GM18519 (cell line): ENCODE measurements at regions not wholly inside any gene's neighbourhood (a gene's known extent, or its start where the extent isn't known, plus 50 kb on each side); places are given as distances from the start of the nearest gene placed in this dataset.
A peak's percentile ranks its signal among the peaks of the same experiment; 100 is the strongest.
"Not testable (repeated sequence)": the region's sequence is repeated elsewhere in the genome, so short reads cannot be mapped to it uniquely, and the experiment has no call there.

Experiments
- ATAC-seq: cut with Tn5 transposase; IDR thresholded peaks from one replicate; pipeline ENCODE4 v1.9.1; 2021; ENCODE audit warnings: mild to moderate bottlenecking, moderate library complexity; ENCODE audit not compliant: unreplicated experiment, low FRiP score

GRCh38 chr3:87796843-87797185, 262.0 kb downstream of the CGGBP1 start:
- ATAC-seq: no peak

GRCh38 chr3:87796137-87796842, 262.5 kb downstream of the CGGBP1 start:
- ATAC-seq: no peak

GRCh38 chr3:87795701-87796100, 263.1 kb downstream of the CGGBP1 start:
- ATAC-seq: no peak

- ATAC-seq: no peak
Measured at GRCh38 chr3:87793337-87793877, 265.4 kb downstream of the CGGBP1 start.

- ATAC-seq: no peak
Measured at GRCh38 chr3:87792534-87793336, 266.1 kb downstream of the CGGBP1 start, which contains the start of gene HTR1F. Gene HTR1F (plus strand): TSS chr3:87792706.

- ATAC-seq: no peak
Measured at GRCh38 chr3:87792198-87792533, 266.6 kb downstream of the CGGBP1 start.

GRCh38 chr3:87791248-87792027, 267.4 kb downstream of the CGGBP1 start:
- no peak for ATAC-seq

GRCh38 chr3:87789049-87789448, 269.8 kb downstream of the CGGBP1 start:
- ATAC-seq: not testable (repeated sequence)

GRCh38 chr3:87788516-87788915, 270.3 kb downstream of the CGGBP1 start:
- no peak for ATAC-seq

GRCh38 chr3:87780811-87781210, 278.0 kb downstream of the CGGBP1 start:
- ATAC-seq: no peak

GRCh38 chr3:87778876-87779275, 279.9 kb downstream of the CGGBP1 start:
- ATAC-seq: no peak

GRCh38 chr3:87771337-87772192, 287.2 kb downstream of the CGGBP1 start:
- ATAC-seq: peak; percentile 98

GRCh38 chr3:87766721-87767120, 292.1 kb downstream of the CGGBP1 start:
- ATAC-seq: no peak

GRCh38 chr3:87765256-87765655, 293.5 kb downstream of the CGGBP1 start:
- no peak for ATAC-seq

- no peak for ATAC-seq
Measured at GRCh38 chr3:87761795-87762194, 297.0 kb downstream of the CGGBP1 start.

- ATAC-seq: no peak
Measured at GRCh38 chr3:87761341-87761740, 297.5 kb downstream of the CGGBP1 start.

- ATAC-seq: no peak
Measured at GRCh38 chr3:87756616-87757015, 302.2 kb downstream of the CGGBP1 start.

GRCh38 chr3:87755852-87756251, 303.0 kb downstream of the CGGBP1 start:
- no peak for ATAC-seq

GRCh38 chr3:87742250-87742649, 316.6 kb downstream of the CGGBP1 start:
- no peak for ATAC-seq

GRCh38 chr3:87740894-87741293, 317.9 kb downstream of the CGGBP1 start:
- ATAC-seq: not testable (repeated sequence)
